ENCODE measurements at regions not wholly inside any gene's neighbourhood (a gene's known extent, or its start where the extent isn't known, plus 50 kb on each side); places are given as distances from the start of the nearest gene placed in this dataset.

- TF ChIP-seq, protein P1, sequence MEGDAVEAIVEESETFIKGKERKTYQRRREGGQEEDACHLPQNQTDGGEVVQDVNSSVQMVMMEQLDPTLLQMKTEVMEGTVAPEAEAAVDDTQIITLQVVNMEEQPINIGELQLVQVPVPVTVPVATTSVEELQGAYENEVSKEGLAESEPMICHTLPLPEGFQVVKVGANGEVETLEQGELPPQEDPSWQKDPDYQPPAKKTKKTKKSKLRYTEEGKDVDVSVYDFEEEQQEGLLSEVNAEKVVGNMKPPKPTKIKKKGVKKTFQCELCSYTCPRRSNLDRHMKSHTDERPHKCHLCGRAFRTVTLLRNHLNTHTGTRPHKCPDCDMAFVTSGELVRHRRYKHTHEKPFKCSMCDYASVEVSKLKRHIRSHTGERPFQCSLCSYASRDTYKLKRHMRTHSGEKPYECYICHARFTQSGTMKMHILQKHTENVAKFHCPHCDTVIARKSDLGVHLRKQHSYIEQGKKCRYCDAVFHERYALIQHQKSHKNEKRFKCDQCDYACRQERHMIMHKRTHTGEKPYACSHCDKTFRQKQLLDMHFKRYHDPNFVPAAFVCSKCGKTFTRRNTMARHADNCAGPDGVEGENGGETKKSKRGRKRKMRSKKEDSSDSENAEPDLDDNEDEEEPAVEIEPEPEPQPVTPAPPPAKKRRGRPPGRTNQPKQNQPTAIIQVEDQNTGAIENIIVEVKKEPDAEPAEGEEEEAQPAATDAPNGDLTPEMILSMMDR (IDR thresholded peaks at IDR 0.05; ENCODE audit: low read depth, low read length): no peak
- no peaks in the 10 kb centered on the region for H3K36me3 ChIP-seq
- DNase-seq: no peak
- no peaks in the 10 kb centered on the region for H3K27me3 ChIP-seq
- no peaks in the 10 kb centered on the region for H3K9me3 ChIP-seq
- no peak overlapping the region for H3K4me3 ChIP-seq (ENCODE audit: low read depth, low read length)
- no peaks in the 10 kb centered on the region for H3K4me1 ChIP-seq
These were observed 105.3 kb upstream of the C16orf82 start for GRCh38 chr16:26961459-26961858.

GRCh38 chr16:26963109-26963508 is 103.6 kb upstream of the C16orf82 start:
- Histone ChIP-seq H3K36me3 (no peaks in the 10 kb centered on the region), H3K4me1 (no peaks in the 10 kb centered on the region), H3K27me3 (no peaks in the 10 kb centered on the region), H3K4me3 (ENCODE audit: low read depth, low read length) (no peak overlapping the region), H3K9me3 (no peaks in the 10 kb centered on the region)
- TF ChIP-seq, protein P1 (IDR thresholded peaks at IDR 0.05; ENCODE audit: low read depth, low read length): peak; percentile 15
- no peak for DNase-seq

GRCh38 chr16:26969589-26970231 is 97.0 kb upstream of the C16orf82 start:
- H3K9me3 ChIP-seq: no peaks in the 10 kb centered on the region
- no peak for DNase-seq
- H3K36me3 ChIP-seq: no peaks in the 10 kb centered on the region
- no peaks in the 10 kb centered on the region for H3K27me3 ChIP-seq
- no peaks in the 10 kb centered on the region for H3K4me1 ChIP-seq
- TF ChIP-seq, protein P1 (IDR thresholded peaks at IDR 0.05; ENCODE audit: low read depth, low read length): no peak
- H3K4me3 ChIP-seq (ENCODE audit: low read depth, low read length): no peak overlapping the region

DNA sequence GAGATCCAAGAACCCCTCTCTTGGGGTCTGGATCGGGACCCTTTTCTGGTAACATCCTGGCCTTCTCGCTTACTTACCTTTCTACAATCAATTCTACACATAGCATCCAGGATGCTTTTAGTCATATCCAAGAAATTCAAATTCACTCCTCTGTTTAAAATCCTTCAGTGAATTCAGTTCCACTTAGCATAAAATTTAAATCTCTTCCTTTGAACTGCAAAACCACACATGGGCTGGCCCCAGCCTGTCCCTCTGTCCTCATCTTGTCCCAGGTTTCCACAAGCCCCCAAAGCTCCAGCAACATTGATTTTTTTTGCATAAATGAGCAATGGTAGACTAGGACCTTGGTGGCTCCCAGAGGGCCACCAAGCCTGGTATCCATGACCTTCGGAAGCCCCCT is 96.4 kb upstream of the C16orf82 start:
- Histone ChIP-seq H3K4me3 (ENCODE audit: low read depth, low read length) (no peak overlapping the region), H3K9me3 (no peaks in the 10 kb centered on the region), H3K36me3 (no peaks in the 10 kb centered on the region), H3K27me3 (no peaks in the 10 kb centered on the region), H3K4me1 (no peaks in the 10 kb centered on the region)
- TF ChIP-seq, protein P1 (IDR thresholded peaks at IDR 0.05; ENCODE audit: low read depth, low read length): no peak
- DNase-seq: no peak

DNA sequence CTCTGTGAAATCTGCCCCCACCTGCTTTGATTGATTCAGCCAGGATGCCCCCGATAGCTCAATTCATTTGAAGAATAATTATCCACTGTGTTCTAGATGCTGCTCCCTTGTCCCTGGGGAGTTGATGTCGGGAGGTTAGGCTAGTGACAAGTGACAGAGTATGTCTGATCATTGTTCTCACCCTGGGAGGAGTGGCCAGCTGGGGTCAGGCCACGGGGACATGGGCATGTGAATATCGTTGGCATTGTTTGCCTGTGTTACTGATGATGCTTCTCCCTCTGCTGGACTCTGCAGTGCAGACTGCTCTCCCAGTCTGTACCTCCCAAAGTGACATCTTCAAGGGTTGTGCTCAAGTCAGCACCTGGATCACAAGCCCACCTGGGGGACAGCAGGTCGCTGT is 89.9 kb upstream of the C16orf82 start:
- TF ChIP-seq, protein P1 (IDR thresholded peaks at IDR 0.05; ENCODE audit: low read depth, low read length): no peak
- Histone ChIP-seq H3K4me3 (ENCODE audit: low read depth, low read length) (no peak overlapping the region), H3K36me3 (no peaks in the 10 kb centered on the region), H3K27me3 (no peaks in the 10 kb centered on the region), H3K4me1 (no peaks in the 10 kb centered on the region), H3K9me3 (no peaks in the 10 kb centered on the region)
- DNase-seq: no peak

- Histone ChIP-seq H3K27me3 (no peaks in the 10 kb centered on the region), H3K36me3 (no peaks in the 10 kb centered on the region), H3K4me3 (ENCODE audit: low read depth, low read length) (no peak overlapping the region), H3K4me1 (no peaks in the 10 kb centered on the region), H3K9me3 (no peaks in the 10 kb centered on the region)
- TF ChIP-seq, protein P1 (IDR thresholded peaks at IDR 0.05; ENCODE audit: low read depth, low read length): no peak
- no peak for DNase-seq
These were observed 85.3 kb upstream of the C16orf82 start for GRCh38 chr16:26981266-26981938.
